HFFc6 (cell line): ENCODE measurements at regions not wholly inside any gene's neighbourhood (a gene's known extent, or its start where the extent isn't known, plus 50 kb on each side); places are given as distances from the start of the nearest gene placed in this dataset.

Experiments used
- DNase-seq: peaks from one replicate; pipeline ENCODE4 v3.0.0-alpha.2; 2018
- H3K27ac Mint-ChIP-seq: 2 replicates; pipeline ENCODE4 v1.8.0; 2020; ENCODE audit warnings: mild to moderate bottlenecking, mixed read lengths
- H3K27me3 Mint-ChIP-seq: 2 replicates; pipeline ENCODE4 v1.8.0; 2021; ENCODE audit warnings: mild to moderate bottlenecking, moderate library complexity, mixed read lengths; ENCODE audit not compliant: insufficient read depth
- H3K36me3 Mint-ChIP-seq: 2 replicates; pipeline ENCODE4 v1.8.0; 2021; ENCODE audit warnings: low read depth, mixed read lengths
- H3K4me1 Mint-ChIP-seq: 2 replicates; pipeline ENCODE4 v1.8.0; 2020; ENCODE audit warnings: low read depth, mixed read lengths
- H3K4me3 Mint-ChIP-seq: 2 replicates; pipeline ENCODE4 v1.8.0; 2020; ENCODE audit warnings: mild to moderate bottlenecking, moderate library complexity, mixed read lengths
- H3K9me3 Mint-ChIP-seq: 2 replicates; pipeline ENCODE4 v1.8.0; 2020; ENCODE audit warnings: mild to moderate bottlenecking, mixed read lengths
- TF ChIP-seq, protein P1 (sequence below): fragments of 200-600 bp; sonication (generic); IDR thresholded peaks from 2 replicates; pipeline ENCODE4 v1.5.0; 2021; ENCODE audit warnings: antibody characterized with exemption, mild to moderate bottlenecking

DNA sequence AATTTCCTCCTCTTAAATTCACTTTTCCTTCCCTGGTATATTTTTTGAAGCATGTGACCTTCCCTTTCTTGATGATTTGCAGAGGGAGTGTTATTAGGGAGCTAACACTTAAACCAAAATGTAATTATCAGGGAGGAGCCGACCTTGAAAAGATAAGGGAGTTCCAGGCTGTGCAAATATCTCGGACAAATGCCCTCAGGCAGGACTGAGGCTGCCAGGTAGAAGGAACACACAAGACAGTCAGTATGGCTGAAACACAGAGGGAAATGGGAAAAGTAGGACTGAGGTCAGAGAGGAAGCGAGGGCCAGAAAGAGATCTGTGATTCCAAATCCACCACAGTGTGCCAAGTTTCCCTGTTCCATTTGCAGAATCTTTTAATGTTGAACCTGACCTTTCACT lies 221.0 kb downstream of the CNTN3 start:
- no peaks in the 10 kb centered on the region for H3K27me3 Mint-ChIP-seq
- H3K4me3 Mint-ChIP-seq = no peak overlapping the region
- H3K9me3 Mint-ChIP-seq = peaks cover 20% of the 10 kb centered on the region
- H3K4me1 Mint-ChIP-seq = peaks cover 17% of the 10 kb centered on the region
- TF ChIP-seq, protein P1, sequence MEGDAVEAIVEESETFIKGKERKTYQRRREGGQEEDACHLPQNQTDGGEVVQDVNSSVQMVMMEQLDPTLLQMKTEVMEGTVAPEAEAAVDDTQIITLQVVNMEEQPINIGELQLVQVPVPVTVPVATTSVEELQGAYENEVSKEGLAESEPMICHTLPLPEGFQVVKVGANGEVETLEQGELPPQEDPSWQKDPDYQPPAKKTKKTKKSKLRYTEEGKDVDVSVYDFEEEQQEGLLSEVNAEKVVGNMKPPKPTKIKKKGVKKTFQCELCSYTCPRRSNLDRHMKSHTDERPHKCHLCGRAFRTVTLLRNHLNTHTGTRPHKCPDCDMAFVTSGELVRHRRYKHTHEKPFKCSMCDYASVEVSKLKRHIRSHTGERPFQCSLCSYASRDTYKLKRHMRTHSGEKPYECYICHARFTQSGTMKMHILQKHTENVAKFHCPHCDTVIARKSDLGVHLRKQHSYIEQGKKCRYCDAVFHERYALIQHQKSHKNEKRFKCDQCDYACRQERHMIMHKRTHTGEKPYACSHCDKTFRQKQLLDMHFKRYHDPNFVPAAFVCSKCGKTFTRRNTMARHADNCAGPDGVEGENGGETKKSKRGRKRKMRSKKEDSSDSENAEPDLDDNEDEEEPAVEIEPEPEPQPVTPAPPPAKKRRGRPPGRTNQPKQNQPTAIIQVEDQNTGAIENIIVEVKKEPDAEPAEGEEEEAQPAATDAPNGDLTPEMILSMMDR = no peak
- no peak for DNase-seq
- peaks cover 23% of the 10 kb centered on the region for H3K36me3 Mint-ChIP-seq
- no peak overlapping the region for H3K27ac Mint-ChIP-seq

DNA sequence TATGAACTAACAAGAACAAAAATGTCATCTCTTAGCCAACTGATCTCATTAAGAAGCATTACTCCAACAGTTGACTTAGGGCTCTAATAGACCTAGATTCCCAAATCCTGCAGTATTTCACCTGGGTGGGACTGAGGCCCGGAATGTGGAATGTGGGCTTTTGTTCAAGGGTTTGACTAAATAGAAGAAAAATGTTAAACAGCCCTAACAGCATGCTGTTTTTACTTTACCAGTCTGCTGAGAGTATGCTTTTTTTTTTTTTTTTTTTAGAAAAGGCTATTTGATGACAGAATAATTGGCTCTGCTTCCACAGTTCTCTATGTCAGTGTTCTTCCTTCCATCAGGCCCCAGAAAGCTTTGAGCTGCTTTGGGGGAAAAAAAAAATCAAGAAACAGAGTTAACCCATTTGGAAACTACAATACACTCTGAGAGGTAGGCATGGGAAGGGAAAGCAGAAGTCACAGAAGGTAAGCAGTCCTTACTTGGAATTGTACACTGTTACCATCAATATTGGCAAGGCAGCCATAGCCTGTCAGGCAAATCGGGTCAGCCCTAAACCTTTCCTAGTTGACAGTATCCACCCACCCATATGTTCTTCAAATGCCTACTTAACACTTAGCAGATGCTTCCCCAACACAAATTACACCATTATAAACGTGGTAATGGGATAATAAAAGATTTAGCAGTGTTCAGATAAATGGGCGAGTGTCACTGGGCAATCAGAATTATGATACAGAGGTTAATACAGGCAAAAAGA lies 224.2 kb downstream of the CNTN3 start:
- peaks cover 30% of the 10 kb centered on the region for H3K4me1 Mint-ChIP-seq
- no peak for DNase-seq
- no peaks in the 10 kb centered on the region for H3K36me3 Mint-ChIP-seq
- no peaks in the 10 kb centered on the region for H3K27me3 Mint-ChIP-seq
- no peak overlapping the region for H3K4me3 Mint-ChIP-seq
- peak overlapping the region; percentile 13; the same call in 1 of the 2 replicates for H3K27ac Mint-ChIP-seq
- TF ChIP-seq, protein P1 = no peak
- H3K9me3 Mint-ChIP-seq = no peaks in the 10 kb centered on the region

GRCh38 chr3:74387111-74387735 lies 227.2 kb downstream of the CNTN3 start:
- no peak for DNase-seq
- Mint-ChIP-seq H3K36me3 (no peaks in the 10 kb centered on the region), H3K4me3 (no peak overlapping the region), H3K27ac (no peak overlapping the region), H3K27me3 (no peaks in the 10 kb centered on the region), H3K9me3 (no peaks in the 10 kb centered on the region), H3K4me1 (peaks cover 30% of the 10 kb centered on the region)
- TF ChIP-seq, protein P1 = no peak

DNA sequence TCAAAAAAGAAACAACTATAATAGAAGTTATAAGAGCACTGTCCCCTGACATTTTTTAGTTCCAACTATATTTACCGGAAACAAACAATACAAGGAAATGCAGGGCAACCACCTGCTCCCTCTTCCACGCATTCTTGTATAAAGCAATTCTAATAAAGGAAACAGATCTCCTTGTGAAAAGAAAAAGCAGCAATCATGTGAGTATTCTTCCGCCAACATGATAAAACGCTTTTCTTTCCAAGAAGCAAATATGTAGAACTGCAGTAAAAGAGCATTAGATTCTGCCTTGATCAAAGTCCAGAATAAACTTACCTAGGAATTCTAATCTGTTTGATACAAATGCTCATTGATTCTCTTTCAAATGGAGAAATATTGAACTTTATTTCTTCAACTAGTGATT lies 230.3 kb downstream of the CNTN3 start:
- DNase-seq = no peak
- TF ChIP-seq, protein P1 = no peak
- H3K4me1 Mint-ChIP-seq = peaks cover 13% of the 10 kb centered on the region
- H3K4me3 Mint-ChIP-seq = no peak overlapping the region
- H3K36me3 Mint-ChIP-seq = peaks cover 5% of the 10 kb centered on the region; the same call in 1 of the 2 replicates
- H3K9me3 Mint-ChIP-seq = no peaks in the 10 kb centered on the region
- no peaks in the 10 kb centered on the region for H3K27me3 Mint-ChIP-seq
- H3K27ac Mint-ChIP-seq = no peak overlapping the region

DNA sequence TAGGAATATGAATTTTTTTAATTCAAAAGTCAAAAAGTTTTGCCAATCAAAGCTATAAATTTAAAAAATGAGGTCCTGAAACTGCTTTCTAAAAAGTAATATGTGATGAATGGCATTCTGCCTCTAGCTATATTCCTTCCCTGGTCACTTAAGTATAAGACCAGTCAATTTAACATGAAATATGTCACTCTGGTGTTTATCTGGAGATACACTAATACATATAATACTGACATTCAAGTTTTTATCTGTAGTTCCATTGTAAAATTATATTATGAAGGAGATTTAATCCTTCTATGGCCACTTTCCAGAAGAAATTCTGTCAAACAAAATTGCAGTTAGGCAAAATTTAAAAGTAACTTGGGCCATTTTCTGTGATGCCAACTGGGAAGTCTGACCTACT lies 236.8 kb downstream of the CNTN3 start:
- Mint-ChIP-seq H3K27ac (no peak overlapping the region), H3K4me3 (no peak overlapping the region), H3K4me1 (no peaks in the 10 kb centered on the region), H3K27me3 (no peaks in the 10 kb centered on the region), H3K36me3 (peaks cover 5% of the 10 kb centered on the region; the same call in 1 of the 2 replicates), H3K9me3 (no peaks in the 10 kb centered on the region)
- DNase-seq = no peak
- TF ChIP-seq, protein P1 = no peak
